ENCODE measurements at regions not wholly inside any gene's neighbourhood (a gene's known extent, or its start where the extent isn't known, plus 50 kb on each side); places are given as distances from the start of the nearest gene placed in this dataset.

GRCh38 chr15:91795235-91795634, 58.3 kb upstream of the SLCO3A1 start:
- no peak for TF ChIP-seq CTCF (IDR thresholded peaks at IDR 0.05; ENCODE audit: poor library complexity, severe bottlenecking)
- no peak for TF ChIP-seq RAD21 (conservative IDR thresholded peaks at IDR 0.05)
